ENCODE measurements at regions not wholly inside any gene's neighbourhood (a gene's known extent, or its start where the extent isn't known, plus 50 kb on each side); places are given as distances from the start of the nearest gene placed in this dataset.
"Not testable (repeated sequence)": the region's sequence is repeated elsewhere in the genome, so short reads cannot be mapped to it uniquely, and the experiment has no call there.

DNA sequence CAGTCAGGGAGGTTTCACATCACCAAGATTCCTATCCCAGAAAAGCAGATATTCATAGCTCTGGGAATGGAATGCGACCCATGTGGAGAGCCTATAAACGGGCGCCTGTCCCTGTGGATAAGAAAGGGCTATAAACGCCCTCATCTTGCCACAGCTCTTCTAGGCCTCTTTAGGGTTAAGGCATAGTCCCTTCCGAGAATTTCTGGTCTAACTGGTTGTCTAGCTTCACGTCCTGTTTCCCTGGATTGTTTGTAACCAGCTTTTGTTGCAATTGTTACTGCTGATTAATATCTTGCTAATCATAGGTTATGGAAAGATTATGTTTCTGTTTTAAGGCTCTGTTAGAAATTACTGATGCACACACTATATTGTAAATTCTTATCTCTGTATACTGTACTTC is 537.6 kb upstream of the RAG2 start:
- H4K20me1 ChIP-seq (ENCODE audit: control insufficient read depth, insufficient read depth); in situ Hi-C loops (cut with MboI); CTCF ChIA-PET; H3K9ac ChIP-seq (ENCODE audit: control insufficient read depth, insufficient read depth, low read length); DNase-seq (ENCODE audit: low read depth, low spot score); H3K79me2 ChIP-seq (ENCODE audit: control insufficient read depth, insufficient read depth, low read length); FAIRE-seq; H3K4me3 ChIP-seq; H2AFZ ChIP-seq (ENCODE audit: control insufficient read depth, low read depth, low read length); H3K27me3 ChIP-seq (replicated peaks in 1 of 2; ENCODE audit: control insufficient read depth in 2 of 2, insufficient read depth in 2 of 2, low read length in 1 of 2); RAD21 ChIA-PET (ENCODE audit: unreplicated experiment); BruUV-seq (replicated peaks); H3K36me3 ChIP-seq (ENCODE audit: control insufficient read depth in 2 of 2, insufficient read depth in 2 of 2, low read length in 1 of 2); H3K9me3 ChIP-seq (replicated peaks; ENCODE audit: control insufficient read depth, insufficient read depth, low read length); POLR2A ChIA-PET; ATAC-seq; SMC1A ChIA-PET (ENCODE audit: uncharacterized antibody, unreplicated experiment); H3K4me1 ChIP-seq (ENCODE audit: control insufficient read depth, insufficient read depth, low read length); H3K27ac ChIP-seq (ENCODE audit: control insufficient read depth, insufficient read depth); intact Hi-C loops (cut with micrococcal nuclease; ENCODE audit: unreplicated experiment); H3K4me2 ChIP-seq (ENCODE audit: control insufficient read depth, insufficient read depth): not testable (repeated sequence)
- 40% methylated on average over 6 of the region's 6 CpGs for WGBS (ENCODE audit: insufficient coverage, insufficient replicate concordance, low lambda C conversion rate, missing lambda C conversion rate)

DNA sequence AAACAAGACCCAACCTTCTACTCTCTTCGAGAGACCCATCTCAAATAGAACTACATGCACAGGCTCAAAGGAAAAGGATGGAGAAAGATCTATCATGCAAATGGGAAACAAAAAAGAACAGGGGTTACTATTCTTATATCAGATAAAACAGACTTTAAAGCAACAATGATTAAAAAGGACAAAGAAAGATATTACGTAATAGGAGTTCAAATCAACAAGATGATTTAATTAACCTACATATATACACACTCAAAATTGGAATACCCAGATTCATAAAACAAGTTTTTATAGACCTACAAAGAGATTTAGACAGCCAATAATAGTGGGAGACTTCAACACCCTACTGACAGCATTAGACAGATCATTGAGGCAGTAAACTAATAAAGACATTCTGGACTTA is 536.6 kb upstream of the RAG2 start:
- in situ Hi-C loops (cut with MboI), result no loop called here
- no peak for FAIRE-seq
- Histone ChIP-seq H3K4me3 (no peak overlapping the region), H3K9me3 (replicated peaks; ENCODE audit: control insufficient read depth, insufficient read depth, low read length) (no peaks in the 10 kb centered on the region), H3K4me2 (ENCODE audit: control insufficient read depth, insufficient read depth) (no peak overlapping the region), H3K4me1 (ENCODE audit: control insufficient read depth, insufficient read depth, low read length) (no peaks in the 10 kb centered on the region), H4K20me1 (ENCODE audit: control insufficient read depth, insufficient read depth) (no peaks in the 10 kb centered on the region), H3K27ac (ENCODE audit: control insufficient read depth, insufficient read depth) (no peak overlapping the region), H3K27me3 (replicated peaks in 1 of 2; ENCODE audit: control insufficient read depth in 2 of 2, insufficient read depth in 2 of 2, low read length in 1 of 2) (no peaks in the 10 kb centered on the region), H3K36me3 (ENCODE audit: control insufficient read depth in 2 of 2, insufficient read depth in 2 of 2, low read length in 1 of 2) (no peaks in the 10 kb centered on the region), H3K9ac (ENCODE audit: control insufficient read depth, insufficient read depth, low read length) (no peak overlapping the region), H2AFZ (ENCODE audit: control insufficient read depth, low read depth, low read length) (no peak overlapping the region), H3K79me2 (ENCODE audit: control insufficient read depth, insufficient read depth, low read length) (no peaks in the 10 kb centered on the region)
- SMC1A ChIA-PET (ENCODE audit: uncharacterized antibody, unreplicated experiment), result no interaction called here
- TF ChIP-seq CHD4 (IDR thresholded peaks at IDR 0.05) (no peak), SIX5 (IDR thresholded peaks at IDR 0.05; ENCODE audit: low read depth, low read length, severe bottlenecking) (no peak), NR2C1 (IDR thresholded peaks at IDR 0.05) (no peak), YBX1 (IDR thresholded peaks at IDR 0.05) (no peak), SREBF1 (IDR thresholded peaks at IDR 0.05; ENCODE audit: low read length) (no peak), POLR2AphosphoS2 (IDR thresholded peaks at IDR 0.05; ENCODE audit: low read depth, low read length) (no peak), LARP7 (IDR thresholded peaks at IDR 0.05) (no peak), CREB1 (IDR thresholded peaks at IDR 0.05; ENCODE audit: low read depth) (no peak), SIN3A (IDR thresholded peaks at IDR 0.05; ENCODE audit: low read depth, low read length) (no peak)
- TF ChIP-seq, protein P1, sequence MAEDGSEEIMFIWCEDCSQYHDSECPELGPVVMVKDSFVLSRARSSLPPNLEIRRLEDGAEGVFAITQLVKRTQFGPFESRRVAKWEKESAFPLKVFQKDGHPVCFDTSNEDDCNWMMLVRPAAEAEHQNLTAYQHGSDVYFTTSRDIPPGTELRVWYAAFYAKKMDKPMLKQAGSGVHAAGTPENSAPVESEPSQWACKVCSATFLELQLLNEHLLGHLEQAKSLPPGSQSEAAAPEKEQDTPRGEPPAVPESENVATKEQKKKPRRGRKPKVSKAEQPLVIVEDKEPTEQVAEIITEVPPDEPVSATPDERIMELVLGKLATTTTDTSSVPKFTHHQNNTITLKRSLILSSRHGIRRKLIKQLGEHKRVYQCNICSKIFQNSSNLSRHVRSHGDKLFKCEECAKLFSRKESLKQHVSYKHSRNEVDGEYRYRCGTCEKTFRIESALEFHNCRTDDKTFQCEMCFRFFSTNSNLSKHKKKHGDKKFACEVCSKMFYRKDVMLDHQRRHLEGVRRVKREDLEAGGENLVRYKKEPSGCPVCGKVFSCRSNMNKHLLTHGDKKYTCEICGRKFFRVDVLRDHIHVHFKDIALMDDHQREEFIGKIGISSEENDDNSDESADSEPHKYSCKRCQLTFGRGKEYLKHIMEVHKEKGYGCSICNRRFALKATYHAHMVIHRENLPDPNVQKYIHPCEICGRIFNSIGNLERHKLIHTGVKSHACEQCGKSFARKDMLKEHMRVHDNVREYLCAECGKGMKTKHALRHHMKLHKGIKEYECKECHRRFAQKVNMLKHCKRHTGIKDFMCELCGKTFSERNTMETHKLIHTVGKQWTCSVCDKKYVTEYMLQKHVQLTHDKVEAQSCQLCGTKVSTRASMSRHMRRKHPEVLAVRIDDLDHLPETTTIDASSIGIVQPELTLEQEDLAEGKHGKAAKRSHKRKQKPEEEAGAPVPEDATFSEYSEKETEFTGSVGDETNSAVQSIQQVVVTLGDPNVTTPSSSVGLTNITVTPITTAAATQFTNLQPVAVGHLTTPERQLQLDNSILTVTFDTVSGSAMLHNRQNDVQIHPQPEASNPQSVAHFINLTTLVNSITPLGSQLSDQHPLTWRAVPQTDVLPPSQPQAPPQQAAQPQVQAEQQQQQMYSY (CRISPR knock-in tag; IDR thresholded peaks at IDR 0.05), result no peak
- TF ChIP-seq, protein P2, sequence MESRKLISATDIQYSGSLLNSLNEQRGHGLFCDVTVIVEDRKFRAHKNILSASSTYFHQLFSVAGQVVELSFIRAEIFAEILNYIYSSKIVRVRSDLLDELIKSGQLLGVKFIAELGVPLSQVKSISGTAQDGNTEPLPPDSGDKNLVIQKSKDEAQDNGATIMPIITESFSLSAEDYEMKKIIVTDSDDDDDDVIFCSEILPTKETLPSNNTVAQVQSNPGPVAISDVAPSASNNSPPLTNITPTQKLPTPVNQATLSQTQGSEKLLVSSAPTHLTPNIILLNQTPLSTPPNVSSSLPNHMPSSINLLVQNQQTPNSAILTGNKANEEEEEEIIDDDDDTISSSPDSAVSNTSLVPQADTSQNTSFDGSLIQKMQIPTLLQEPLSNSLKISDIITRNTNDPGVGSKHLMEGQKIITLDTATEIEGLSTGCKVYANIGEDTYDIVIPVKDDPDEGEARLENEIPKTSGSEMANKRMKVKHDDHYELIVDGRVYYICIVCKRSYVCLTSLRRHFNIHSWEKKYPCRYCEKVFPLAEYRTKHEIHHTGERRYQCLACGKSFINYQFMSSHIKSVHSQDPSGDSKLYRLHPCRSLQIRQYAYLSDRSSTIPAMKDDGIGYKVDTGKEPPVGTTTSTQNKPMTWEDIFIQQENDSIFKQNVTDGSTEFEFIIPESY (IDR thresholded peaks at IDR 0.05), result no peak
- TF ChIP-seq, protein P3, sequence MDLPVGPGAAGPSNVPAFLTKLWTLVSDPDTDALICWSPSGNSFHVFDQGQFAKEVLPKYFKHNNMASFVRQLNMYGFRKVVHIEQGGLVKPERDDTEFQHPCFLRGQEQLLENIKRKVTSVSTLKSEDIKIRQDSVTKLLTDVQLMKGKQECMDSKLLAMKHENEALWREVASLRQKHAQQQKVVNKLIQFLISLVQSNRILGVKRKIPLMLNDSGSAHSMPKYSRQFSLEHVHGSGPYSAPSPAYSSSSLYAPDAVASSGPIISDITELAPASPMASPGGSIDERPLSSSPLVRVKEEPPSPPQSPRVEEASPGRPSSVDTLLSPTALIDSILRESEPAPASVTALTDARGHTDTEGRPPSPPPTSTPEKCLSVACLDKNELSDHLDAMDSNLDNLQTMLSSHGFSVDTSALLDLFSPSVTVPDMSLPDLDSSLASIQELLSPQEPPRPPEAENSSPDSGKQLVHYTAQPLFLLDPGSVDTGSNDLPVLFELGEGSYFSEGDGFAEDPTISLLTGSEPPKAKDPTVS (IDR thresholded peaks at IDR 0.05; ENCODE audit: low read depth, low read length), result no peak
- DNase-seq (ENCODE audit: low read depth, low spot score), result no peak
- POLR2A ChIA-PET, result no interaction called here
- intact Hi-C loops (cut with micrococcal nuclease; ENCODE audit: unreplicated experiment), result no loop called here
- RAD21 ChIA-PET (ENCODE audit: unreplicated experiment), result no interaction called here
- WGBS (ENCODE audit: insufficient coverage, insufficient replicate concordance, low lambda C conversion rate, missing lambda C conversion rate), result 0% methylated on average over 2 of the region's 2 CpGs
- BruUV-seq (replicated peaks), result no TSS peak
- CTCF ChIA-PET, result no interaction called here
- ATAC-seq, result no peak

Data from GM12878 (cell line).